Esophagus muscularis mucosa (tissue), 4 donors: ENCODE measurements at regions not wholly inside any gene's neighbourhood (a gene's known extent, or its start where the extent isn't known, plus 50 kb on each side); places are given as distances from the start of the nearest gene placed in this dataset.

ENCODE experiments used
- EP300 ChIP-seq: sonication (generic); formaldehyde crosslinking; IDR thresholded peaks from one replicate; pipeline ENCODE4 v1.6.1; 2017; ENCODE audit warnings: antibody characterized with exemption
- POLR2A ChIP-seq: fragments of 450-650 bp; IDR thresholded peaks from one replicate; pipeline ENCODE4 v1.6.1; 2017; ENCODE audit warnings: antibody characterized with exemption, moderate library complexity, mild to moderate bottlenecking, low read depth
- POLR2AphosphoS5 ChIP-seq, 2 donors: sonication (generic); formaldehyde crosslinking; IDR thresholded peaks; one replicate each; pipeline ENCODE4 v1.6.1; 2017; ENCODE audit warnings: antibody characterized with exemption in 2 of 2
- TF ChIP-seq, protein P1 (sequence below), 3 experiments: fragments of 200-600 bp in 2 of 3; fragments of 450-650 bp in 1 of 3; sonication (generic) in 2 of 3; IDR thresholded peaks; one replicate each; pipeline ENCODE4 v1.5.1; 2017 to 2019; ENCODE audit warnings: antibody characterized with exemption in 3 of 3, mild to moderate bottlenecking in 2 of 3, moderate library complexity in 1 of 3

DNA sequence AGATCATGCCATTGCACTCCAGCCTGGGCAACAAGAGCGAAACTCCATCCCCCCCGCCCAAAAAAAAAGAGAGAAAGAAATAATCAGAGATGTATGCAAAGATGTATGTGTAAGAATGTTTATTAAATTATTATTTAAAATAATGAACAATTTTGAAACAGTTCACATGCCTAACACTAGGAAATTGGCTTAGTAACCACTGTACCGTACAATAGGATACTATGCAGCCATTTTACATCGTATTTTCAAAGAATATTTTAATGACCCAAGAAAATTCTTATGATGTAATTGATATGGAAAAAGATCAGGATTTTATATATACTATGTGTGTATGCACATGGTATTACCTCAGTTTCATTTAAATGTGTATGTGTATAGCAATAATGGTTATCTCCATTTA is 190.5 kb downstream of the ZFP36L2 start:
- TF ChIP-seq, protein P1, sequence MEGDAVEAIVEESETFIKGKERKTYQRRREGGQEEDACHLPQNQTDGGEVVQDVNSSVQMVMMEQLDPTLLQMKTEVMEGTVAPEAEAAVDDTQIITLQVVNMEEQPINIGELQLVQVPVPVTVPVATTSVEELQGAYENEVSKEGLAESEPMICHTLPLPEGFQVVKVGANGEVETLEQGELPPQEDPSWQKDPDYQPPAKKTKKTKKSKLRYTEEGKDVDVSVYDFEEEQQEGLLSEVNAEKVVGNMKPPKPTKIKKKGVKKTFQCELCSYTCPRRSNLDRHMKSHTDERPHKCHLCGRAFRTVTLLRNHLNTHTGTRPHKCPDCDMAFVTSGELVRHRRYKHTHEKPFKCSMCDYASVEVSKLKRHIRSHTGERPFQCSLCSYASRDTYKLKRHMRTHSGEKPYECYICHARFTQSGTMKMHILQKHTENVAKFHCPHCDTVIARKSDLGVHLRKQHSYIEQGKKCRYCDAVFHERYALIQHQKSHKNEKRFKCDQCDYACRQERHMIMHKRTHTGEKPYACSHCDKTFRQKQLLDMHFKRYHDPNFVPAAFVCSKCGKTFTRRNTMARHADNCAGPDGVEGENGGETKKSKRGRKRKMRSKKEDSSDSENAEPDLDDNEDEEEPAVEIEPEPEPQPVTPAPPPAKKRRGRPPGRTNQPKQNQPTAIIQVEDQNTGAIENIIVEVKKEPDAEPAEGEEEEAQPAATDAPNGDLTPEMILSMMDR (IDR thresholded peaks at IDR 0.05): no peak
- no peak for TF ChIP-seq EP300
- no peak for TF ChIP-seq POLR2AphosphoS5 (IDR thresholded peaks at IDR 0.05)
- TF ChIP-seq POLR2A: no peak
